ENCODE measurements at regions not wholly inside any gene's neighbourhood (a gene's known extent, or its start where the extent isn't known, plus 50 kb on each side); places are given as distances from the start of the nearest gene placed in this dataset.

- Histone ChIP-seq H3K4me3 (ENCODE audit: low read length) (no peak overlapping the region), H3K4me2 (ENCODE audit: low read length) (no peak overlapping the region), H3K79me2 (ENCODE audit: low read length) (no peaks in the 10 kb centered on the region), H3K27ac (ENCODE audit: low read length) (no peak overlapping the region), H3K9me3 (ENCODE audit: low read length) (no peaks in the 10 kb centered on the region), H3K4me1 (ENCODE audit: insufficient read depth, low read length) (peaks cover 14% of the 10 kb centered on the region), H3K36me3 (ENCODE audit: low read depth, low read length) (no peaks in the 10 kb centered on the region), H3K9ac (ENCODE audit: low read length) (no peak overlapping the region), H2AFZ (ENCODE audit: low read length) (no peak overlapping the region), H4K20me1 (ENCODE audit: low read length) (no peaks in the 10 kb centered on the region), H3K27me3 (ENCODE audit: low read length) (no peaks in the 10 kb centered on the region), H3K9me2 (replicated peaks; ENCODE audit: low read length) (no peaks in the 10 kb centered on the region), H3F3A (ENCODE audit: low read length, unreplicated experiment) (no peaks in the 10 kb centered on the region)
- BruUV-seq (replicated peaks) = no TSS peak
- intact Hi-C loops (cut with micrococcal nuclease) = loop anchor here (10.0 kb wide), 1 partner anchor 88 kb away; no protein-coding TSS in a partner anchor
- ChIA-PET CTCF (no interaction called here), POLR2A (ENCODE audit: unreplicated experiment) (no interaction called here)
- TF ChIP-seq EZH2 (IDR thresholded peaks at IDR 0.05; ENCODE audit: low read length, unreplicated experiment) = no peak
- TF ChIP-seq CTCF (conservative IDR thresholded peaks at IDR 0.05; ENCODE audit: low read depth, low read length) = no peak
- no peak for TF ChIP-seq EZH2phosphoT487 (IDR thresholded peaks at IDR 0.05; ENCODE audit: borderline replicate concordance, low read length)
- ATAC-seq = no peak
- DNase-seq = no peak
These were observed 236.7 kb downstream of the PCDH7 start for GRCh38 chr4:30956916-30957315.

- H3K36me3 ChIP-seq (ENCODE audit: low read depth, low read length) = no peaks in the 10 kb centered on the region
- H3K9me2 ChIP-seq (replicated peaks; ENCODE audit: low read length) = no peaks in the 10 kb centered on the region
- H3K79me2 ChIP-seq (ENCODE audit: low read length) = no peaks in the 10 kb centered on the region
- no peaks in the 10 kb centered on the region for H4K20me1 ChIP-seq (ENCODE audit: low read length)
- no peaks in the 10 kb centered on the region for H3K9me3 ChIP-seq (ENCODE audit: low read length)
- ATAC-seq (no peak), DNase-seq (no peak)
- H3K9ac ChIP-seq (ENCODE audit: low read length) = no peak overlapping the region
- no peaks in the 10 kb centered on the region for H3F3A ChIP-seq (ENCODE audit: low read length, unreplicated experiment)
- no peak for TF ChIP-seq EZH2 (IDR thresholded peaks at IDR 0.05; ENCODE audit: low read length, unreplicated experiment)
- no peak for TF ChIP-seq CTCF (conservative IDR thresholded peaks at IDR 0.05; ENCODE audit: low read depth, low read length)
- TF ChIP-seq EZH2phosphoT487 (IDR thresholded peaks at IDR 0.05; ENCODE audit: borderline replicate concordance, low read length) = no peak
- H2AFZ ChIP-seq (ENCODE audit: low read length) = no peak overlapping the region
- H3K4me2 ChIP-seq (ENCODE audit: low read length) = no peak overlapping the region
- BruUV-seq (replicated peaks) = no TSS peak
- intact Hi-C loops (cut with micrococcal nuclease) = loop anchor here (10.0 kb wide), 1 partner anchor 87 kb away; no protein-coding TSS in a partner anchor
- no peak overlapping the region for H3K4me3 ChIP-seq (ENCODE audit: low read length)
- ChIA-PET POLR2A (ENCODE audit: unreplicated experiment) (no interaction called here), CTCF (no interaction called here)
- H3K27ac ChIP-seq (ENCODE audit: low read length) = no peak overlapping the region
- H3K27me3 ChIP-seq (ENCODE audit: low read length) = no peaks in the 10 kb centered on the region
- peaks cover 6% of the 10 kb centered on the region for H3K4me1 ChIP-seq (ENCODE audit: insufficient read depth, low read length)
These were observed 237.5 kb downstream of the PCDH7 start for GRCh38 chr4:30957706-30958105.

DNA sequence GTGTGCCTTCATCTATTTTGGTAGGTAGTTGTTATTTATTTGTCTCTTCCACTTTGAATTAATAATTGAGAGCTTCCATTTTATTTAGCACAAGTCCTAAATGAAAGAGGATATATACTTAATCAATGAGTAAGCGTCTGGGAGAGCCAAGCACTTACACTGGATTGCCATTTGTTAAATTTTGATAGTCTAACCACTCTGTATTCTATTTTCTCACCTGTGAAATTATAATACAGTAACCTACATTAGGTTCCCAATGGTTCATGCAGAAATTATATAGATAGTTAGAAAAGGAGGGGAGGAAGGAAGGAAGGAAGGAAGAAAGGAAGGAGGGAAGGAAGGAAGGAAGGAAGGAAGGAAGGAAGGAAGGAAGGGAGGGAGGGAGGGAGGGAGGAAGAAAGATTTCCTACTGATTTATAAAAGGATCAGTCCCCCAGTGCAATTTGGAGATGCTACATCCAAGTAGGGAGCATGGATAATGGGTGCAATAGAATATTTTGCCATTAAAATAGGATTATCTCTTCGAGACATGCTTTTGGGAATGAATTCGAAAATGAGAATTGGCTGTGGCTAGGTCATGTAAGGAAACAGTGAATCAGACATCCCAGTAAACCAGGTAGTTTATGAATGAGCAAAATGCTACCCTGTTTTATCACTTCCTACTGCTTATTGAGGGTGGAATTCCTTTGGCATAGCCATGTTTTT, 239.8 kb downstream of the PCDH7 start:
- Histone ChIP-seq H3K36me3 (ENCODE audit: low read depth, low read length) (no peaks in the 10 kb centered on the region), H2AFZ (ENCODE audit: low read length) (no peak overlapping the region), H3K9me2 (replicated peaks; ENCODE audit: low read length) (no peaks in the 10 kb centered on the region), H3K9ac (ENCODE audit: low read length) (no peak overlapping the region), H3K4me3 (ENCODE audit: low read length) (no peak overlapping the region), H3K27me3 (ENCODE audit: low read length) (no peaks in the 10 kb centered on the region), H3K9me3 (ENCODE audit: low read length) (no peaks in the 10 kb centered on the region), H3K4me1 (ENCODE audit: insufficient read depth, low read length) (no peaks in the 10 kb centered on the region), H3K4me2 (ENCODE audit: low read length) (no peak overlapping the region), H3K79me2 (ENCODE audit: low read length) (no peaks in the 10 kb centered on the region), H4K20me1 (ENCODE audit: low read length) (no peaks in the 10 kb centered on the region), H3K27ac (ENCODE audit: low read length) (no peak overlapping the region), H3F3A (ENCODE audit: low read length, unreplicated experiment) (no peaks in the 10 kb centered on the region)
- no peak for TF ChIP-seq CTCF (conservative IDR thresholded peaks at IDR 0.05; ENCODE audit: low read depth, low read length)
- no peak for TF ChIP-seq EZH2 (IDR thresholded peaks at IDR 0.05; ENCODE audit: low read length, unreplicated experiment)
- no peak for TF ChIP-seq EZH2phosphoT487 (IDR thresholded peaks at IDR 0.05; ENCODE audit: borderline replicate concordance, low read length)
- no TSS peak for BruUV-seq (replicated peaks)
- ChIA-PET POLR2A (ENCODE audit: unreplicated experiment) (no interaction called here), CTCF (no interaction called here)
- ATAC-seq (no peak), DNase-seq (no peak)
- intact Hi-C loops (cut with micrococcal nuclease) = loop anchor here (10.0 kb wide), 1 partner anchor 85 kb away; no protein-coding TSS in a partner anchor
